Upper lobe of right lung (tissue), 1 donor: ENCODE measurements at regions not wholly inside any gene's neighbourhood (a gene's known extent, or its start where the extent isn't known, plus 50 kb on each side); places are given as distances from the start of the nearest gene placed in this dataset.
A peak's percentile ranks its signal among the peaks of the same experiment; 100 is the strongest.

Experiments
- ATAC-seq: fragments of 200-7000 bp; cut with Tn5 transposase; one replicate; pipeline ENCODE4 v1.9.1; 2020; ENCODE audit warnings: mild to moderate bottlenecking, moderate library complexity
- DNase-seq: peaks from one replicate; pipeline ENCODE4 v3.0.0-alpha.2; 2020
- H3K27ac ChIP-seq: fragments of 200-600 bp; one replicate; pipeline ENCODE4 v1.8.0; 2022
- H3K27me3 ChIP-seq: fragments of 200-600 bp; one replicate; pipeline ENCODE4 v1.8.0; 2022; ENCODE audit warnings: mild to moderate bottlenecking
- H3K36me3 ChIP-seq: fragments of 200-600 bp; one replicate; pipeline ENCODE4 v1.8.0; 2022
- H3K4me1 ChIP-seq: fragments of 200-600 bp; one replicate; pipeline ENCODE4 v1.8.0; 2022
- H3K4me3 ChIP-seq: fragments of 200-600 bp; one replicate; pipeline ENCODE4 v1.8.0; 2022; ENCODE audit warnings: mild to moderate bottlenecking
- H3K9me3 ChIP-seq: fragments of 200-600 bp; one replicate; pipeline ENCODE4 v1.8.0; 2022
- intact Hi-C: fragments of 100-400 bp; cut with DNase I; formaldehyde crosslinking; loops from one replicate; pipeline ENCODE4 v1.11.0; 2022
- TF ChIP-seq, protein P1 (sequence below): fragments of 200-600 bp; IDR thresholded peaks from one replicate; pipeline ENCODE4 v1.8.0; 2022; ENCODE audit warnings: antibody characterized with exemption
- donor health status: DM: no; HTN: yes; CAD: no; lungs with severe emphysema.

DNA sequence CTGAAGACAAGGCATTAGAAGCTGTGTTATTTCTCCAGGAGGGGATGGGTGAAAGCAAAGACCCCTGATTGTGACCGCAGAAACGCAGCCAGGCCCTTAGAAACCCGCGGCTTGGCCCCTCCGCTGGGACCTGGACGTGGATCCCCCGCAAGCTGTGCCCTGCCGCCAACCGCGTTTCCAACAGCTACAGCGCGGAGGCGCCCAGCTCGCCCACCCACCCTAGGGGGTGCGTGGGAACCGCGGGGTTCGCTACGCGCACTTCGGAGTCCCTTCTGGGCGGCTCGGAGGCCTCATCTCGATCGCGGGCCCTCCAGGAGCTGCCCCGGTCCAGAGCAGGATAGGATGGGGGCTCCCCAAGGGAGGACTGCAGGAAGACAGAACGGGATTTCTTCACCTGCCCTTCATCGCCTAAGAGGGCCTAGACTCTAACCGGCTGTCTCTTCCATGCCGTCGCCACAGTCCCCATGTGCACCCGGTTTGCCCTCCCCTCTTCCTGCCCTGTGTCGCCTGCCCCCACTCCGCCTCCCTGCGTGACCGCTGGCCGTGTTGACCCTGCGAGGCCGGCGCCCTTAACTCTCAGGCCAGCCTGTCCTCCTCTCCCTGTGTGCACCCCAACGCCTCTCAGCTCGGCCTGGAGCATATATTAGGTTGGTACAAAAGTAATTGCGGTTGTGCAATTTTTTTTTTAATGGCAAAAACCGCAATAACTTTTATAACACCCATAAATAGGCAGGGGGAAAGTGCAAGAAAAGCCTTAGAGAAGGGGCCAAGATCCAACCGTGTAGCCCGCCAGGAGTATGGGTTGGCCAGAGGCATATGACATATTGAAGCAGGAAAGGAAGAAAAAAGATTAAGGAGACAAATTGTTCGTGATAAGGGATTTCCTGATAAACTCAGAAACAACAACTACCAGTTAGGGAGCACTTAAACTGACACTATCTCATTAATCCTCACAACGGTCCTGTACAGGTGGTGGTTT, 68.1 kb upstream of the FREM1 start:
- no peak for DNase-seq
- no peak overlapping the region for H3K27ac ChIP-seq
- intact Hi-C loops = no loop called here
- no peaks in the 10 kb centered on the region for H3K9me3 ChIP-seq
- TF ChIP-seq, protein P1, sequence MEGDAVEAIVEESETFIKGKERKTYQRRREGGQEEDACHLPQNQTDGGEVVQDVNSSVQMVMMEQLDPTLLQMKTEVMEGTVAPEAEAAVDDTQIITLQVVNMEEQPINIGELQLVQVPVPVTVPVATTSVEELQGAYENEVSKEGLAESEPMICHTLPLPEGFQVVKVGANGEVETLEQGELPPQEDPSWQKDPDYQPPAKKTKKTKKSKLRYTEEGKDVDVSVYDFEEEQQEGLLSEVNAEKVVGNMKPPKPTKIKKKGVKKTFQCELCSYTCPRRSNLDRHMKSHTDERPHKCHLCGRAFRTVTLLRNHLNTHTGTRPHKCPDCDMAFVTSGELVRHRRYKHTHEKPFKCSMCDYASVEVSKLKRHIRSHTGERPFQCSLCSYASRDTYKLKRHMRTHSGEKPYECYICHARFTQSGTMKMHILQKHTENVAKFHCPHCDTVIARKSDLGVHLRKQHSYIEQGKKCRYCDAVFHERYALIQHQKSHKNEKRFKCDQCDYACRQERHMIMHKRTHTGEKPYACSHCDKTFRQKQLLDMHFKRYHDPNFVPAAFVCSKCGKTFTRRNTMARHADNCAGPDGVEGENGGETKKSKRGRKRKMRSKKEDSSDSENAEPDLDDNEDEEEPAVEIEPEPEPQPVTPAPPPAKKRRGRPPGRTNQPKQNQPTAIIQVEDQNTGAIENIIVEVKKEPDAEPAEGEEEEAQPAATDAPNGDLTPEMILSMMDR = no peak
- no peaks in the 10 kb centered on the region for H3K27me3 ChIP-seq
- no peak overlapping the region for H3K4me3 ChIP-seq
- peak; percentile 29 for ATAC-seq
- no peaks in the 10 kb centered on the region for H3K36me3 ChIP-seq
- H3K4me1 ChIP-seq = no peaks in the 10 kb centered on the region

DNA sequence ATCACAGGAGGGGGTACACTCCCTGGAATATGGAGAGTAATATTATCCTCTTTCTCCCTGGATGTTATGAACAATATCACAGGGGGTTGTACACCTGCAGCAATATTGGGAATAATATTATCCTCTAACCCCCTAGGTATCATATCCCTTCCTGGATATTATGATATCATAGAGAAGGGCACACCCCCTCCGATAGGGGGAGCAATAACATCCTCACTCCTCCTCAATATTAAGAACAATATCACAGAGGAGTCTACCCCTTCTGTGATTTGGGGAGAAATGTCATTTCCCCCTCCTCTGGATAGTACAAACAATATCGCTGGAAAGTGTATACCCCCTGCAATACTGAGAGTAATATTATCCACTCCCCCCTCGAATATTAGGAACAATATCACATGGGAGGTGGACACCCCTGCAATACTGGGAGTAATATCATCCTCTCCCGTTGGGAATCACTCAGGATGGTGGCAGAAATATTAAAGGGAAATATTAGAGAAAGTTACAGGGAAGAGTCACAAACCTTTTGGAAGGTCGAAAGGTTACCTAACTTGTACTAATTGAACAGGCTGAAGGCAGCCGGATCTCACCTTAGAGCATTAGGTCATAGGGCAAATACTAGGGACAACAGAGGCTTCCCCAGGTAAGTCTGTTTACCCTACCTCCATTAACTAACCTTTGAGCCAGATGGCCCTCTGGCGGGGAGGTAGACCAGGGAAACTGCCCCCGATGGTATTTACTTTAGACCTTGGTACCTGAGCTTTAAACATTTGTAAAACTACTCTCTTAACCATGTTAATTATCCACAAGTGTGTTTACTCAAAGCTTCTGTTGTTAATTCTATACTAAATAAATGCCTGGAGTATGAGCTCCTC, 57.5 kb upstream of the FREM1 start:
- TF ChIP-seq, protein P1 = no peak
- H3K36me3 ChIP-seq = no peaks in the 10 kb centered on the region
- H3K27me3 ChIP-seq = no peaks in the 10 kb centered on the region
- H3K27ac ChIP-seq = no peak overlapping the region
- intact Hi-C loops = no loop called here
- DNase-seq = no peak
- H3K4me1 ChIP-seq = no peaks in the 10 kb centered on the region
- H3K4me3 ChIP-seq = no peak overlapping the region
- ATAC-seq = no peak
- H3K9me3 ChIP-seq = no peaks in the 10 kb centered on the region

DNA sequence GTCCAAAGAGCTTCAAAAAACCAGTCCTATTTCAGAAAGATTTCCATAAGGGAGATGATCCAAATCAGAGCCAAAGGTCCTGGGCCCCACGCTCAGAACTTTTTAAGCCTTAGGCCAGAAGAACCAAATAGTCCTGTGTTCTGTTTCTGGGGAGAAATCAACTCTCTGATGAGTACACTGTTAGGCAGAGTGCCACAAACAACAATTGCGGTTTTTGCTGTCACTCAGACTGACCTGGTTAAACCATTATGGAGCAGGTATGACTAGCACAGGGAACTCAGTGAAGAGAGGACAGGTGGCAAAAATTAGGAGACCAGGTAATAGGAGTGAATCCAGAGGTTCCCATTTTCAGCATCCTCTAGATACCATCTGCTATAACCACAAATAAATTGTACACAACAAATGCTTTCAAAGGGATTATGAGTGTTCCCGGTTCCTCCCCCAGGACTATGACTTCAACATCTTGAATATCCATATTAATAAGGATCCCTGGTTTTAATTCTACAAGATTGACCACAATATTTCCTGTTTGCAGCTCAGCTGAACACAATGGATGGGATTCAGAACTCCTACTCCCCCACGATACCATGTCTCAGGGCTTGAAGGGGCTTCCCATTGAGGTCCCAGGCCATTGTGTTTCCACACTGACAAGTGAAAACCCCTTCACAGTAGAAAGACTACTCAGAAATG, 52.1 kb upstream of the FREM1 start:
- Histone ChIP-seq H3K9me3 (no peaks in the 10 kb centered on the region), H3K4me3 (no peak overlapping the region), H3K27ac (no peak overlapping the region), H3K36me3 (no peaks in the 10 kb centered on the region), H3K27me3 (no peaks in the 10 kb centered on the region), H3K4me1 (no peaks in the 10 kb centered on the region)
- ATAC-seq (no peak), DNase-seq (no peak)
- TF ChIP-seq, protein P1 = no peak
- intact Hi-C loops = no loop called here

DNA sequence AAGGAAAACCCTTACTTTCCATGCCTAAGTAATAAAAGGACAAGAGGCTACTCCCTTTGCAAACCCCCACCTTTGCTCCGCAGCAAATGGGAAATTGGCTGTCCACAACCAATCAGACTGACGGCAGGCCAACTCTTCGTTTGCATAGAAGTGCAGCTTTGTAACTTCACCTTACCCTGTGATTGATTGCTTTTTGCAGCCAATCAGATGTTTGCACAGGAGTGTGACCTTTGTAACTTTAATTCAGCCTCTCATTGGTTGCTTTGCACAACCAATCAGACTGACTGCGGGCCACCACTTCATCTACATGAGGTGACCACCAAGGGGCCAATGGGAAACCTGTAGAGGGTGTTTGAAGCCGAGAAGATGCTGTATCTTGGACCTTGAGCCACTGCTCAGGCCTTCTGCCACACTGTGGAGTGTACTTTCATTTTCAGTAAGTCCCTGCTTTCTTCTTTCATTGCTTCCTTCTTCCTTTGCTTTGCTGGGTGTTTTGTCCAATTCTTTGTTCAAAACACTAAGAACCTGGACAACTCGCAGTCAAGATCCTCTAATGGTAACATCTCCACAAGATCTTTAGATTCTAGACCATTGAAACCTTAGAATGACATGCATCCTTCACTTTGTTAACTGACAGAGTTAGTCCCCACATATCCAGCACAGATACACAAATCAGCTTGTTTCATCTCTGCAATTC, 51.3 kb upstream of the FREM1 start:
- H3K4me1 ChIP-seq = no peaks in the 10 kb centered on the region
- no peaks in the 10 kb centered on the region for H3K9me3 ChIP-seq
- intact Hi-C loops = no loop called here
- H3K27ac ChIP-seq = no peak overlapping the region
- H3K27me3 ChIP-seq = no peaks in the 10 kb centered on the region
- no peaks in the 10 kb centered on the region for H3K36me3 ChIP-seq
- no peak for ATAC-seq
- DNase-seq = no peak
- TF ChIP-seq, protein P1 = no peak
- H3K4me3 ChIP-seq = no peak overlapping the region

DNA sequence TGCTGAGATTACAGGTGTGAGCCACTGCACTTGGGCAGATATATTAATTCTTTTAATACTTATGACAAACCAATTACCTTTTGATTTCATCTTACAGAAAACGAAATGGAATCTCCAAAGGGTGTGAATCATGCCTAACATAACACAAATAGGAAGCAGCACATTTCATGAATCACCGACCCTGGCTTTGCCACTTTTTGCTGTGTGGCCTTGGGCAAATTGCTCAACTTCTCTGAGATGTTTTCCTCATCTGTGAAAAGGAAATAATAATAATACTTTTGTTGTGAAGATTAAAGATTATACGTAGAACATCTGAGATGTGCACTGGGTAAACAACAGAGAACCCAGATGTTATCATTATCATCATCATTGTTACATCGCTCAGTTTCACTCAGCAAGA, 50.7 kb upstream of the FREM1 start:
- ATAC-seq (no peak), DNase-seq (no peak)
- H3K4me1 ChIP-seq = no peaks in the 10 kb centered on the region
- H3K27me3 ChIP-seq = no peaks in the 10 kb centered on the region
- H3K36me3 ChIP-seq = no peaks in the 10 kb centered on the region
- no peaks in the 10 kb centered on the region for H3K9me3 ChIP-seq
- intact Hi-C loops = no loop called here
- no peak overlapping the region for H3K4me3 ChIP-seq
- no peak overlapping the region for H3K27ac ChIP-seq
- TF ChIP-seq, protein P1 = no peak
